ENCODE measurements at regions not wholly inside any gene's neighbourhood (a gene's known extent, or its start where the extent isn't known, plus 50 kb on each side); places are given as distances from the start of the nearest gene placed in this dataset.
"Not testable (repeated sequence)": the region's sequence is repeated elsewhere in the genome, so short reads cannot be mapped to it uniquely, and the experiment has no call there.

DNA sequence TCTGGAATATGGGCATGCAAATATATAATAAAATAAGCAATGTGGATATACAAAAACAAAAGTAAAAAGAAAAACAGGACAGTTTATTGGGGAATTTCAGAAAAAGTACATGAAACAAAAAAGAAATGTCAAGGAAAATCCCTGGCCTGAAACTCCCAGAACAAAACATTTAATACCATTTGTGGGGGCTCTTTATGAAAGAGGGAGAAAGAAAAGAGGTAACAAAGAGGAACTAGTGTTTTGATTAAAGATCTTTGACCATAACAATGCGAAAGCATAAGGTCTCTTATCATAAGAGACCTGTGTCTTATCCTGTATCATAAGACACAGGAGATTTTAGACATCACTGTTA, 88.6 kb upstream of the ARID1B start:
- no peak for DNase-seq

DNA sequence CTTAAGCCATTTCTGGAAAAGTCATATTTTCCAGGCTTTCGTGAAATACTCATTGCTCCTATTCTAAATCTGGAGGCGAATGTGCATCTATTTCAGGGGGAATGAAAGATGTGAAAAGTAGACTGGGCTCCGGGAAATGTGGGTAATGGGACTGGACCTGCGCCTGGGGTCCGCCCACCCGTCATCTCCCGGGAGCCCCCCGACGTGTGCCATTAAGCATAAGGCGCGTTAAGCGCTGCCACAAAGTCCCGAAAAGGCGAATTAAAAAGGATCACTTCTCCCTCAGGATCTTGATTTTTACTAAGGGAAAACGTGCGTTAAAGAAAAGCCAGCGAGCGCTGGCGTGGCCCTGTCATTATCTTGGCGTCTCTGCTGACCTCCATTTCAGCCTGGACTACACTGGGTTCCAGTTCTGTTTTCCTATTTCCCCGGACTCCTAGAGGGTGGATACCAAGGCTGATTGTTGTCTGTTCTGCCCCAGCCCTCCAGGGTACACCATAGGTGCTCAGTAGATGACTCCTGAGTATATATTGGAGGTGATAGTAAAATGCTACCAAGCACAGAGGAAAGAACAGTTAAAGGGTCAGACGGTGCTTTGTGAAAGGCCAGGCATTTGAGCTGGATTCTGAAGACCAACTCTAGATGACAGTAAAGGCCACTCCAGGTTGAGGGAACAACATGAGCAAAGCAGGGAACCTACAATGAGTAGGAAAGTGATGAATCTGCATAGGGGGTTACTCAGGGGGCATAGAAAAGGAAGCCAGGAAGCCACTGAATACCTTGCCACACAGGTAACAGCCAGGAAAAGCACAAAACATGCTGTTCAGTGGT, 89.2 kb upstream of the ARID1B start:
- peak; percentile 34 for DNase-seq

DNA sequence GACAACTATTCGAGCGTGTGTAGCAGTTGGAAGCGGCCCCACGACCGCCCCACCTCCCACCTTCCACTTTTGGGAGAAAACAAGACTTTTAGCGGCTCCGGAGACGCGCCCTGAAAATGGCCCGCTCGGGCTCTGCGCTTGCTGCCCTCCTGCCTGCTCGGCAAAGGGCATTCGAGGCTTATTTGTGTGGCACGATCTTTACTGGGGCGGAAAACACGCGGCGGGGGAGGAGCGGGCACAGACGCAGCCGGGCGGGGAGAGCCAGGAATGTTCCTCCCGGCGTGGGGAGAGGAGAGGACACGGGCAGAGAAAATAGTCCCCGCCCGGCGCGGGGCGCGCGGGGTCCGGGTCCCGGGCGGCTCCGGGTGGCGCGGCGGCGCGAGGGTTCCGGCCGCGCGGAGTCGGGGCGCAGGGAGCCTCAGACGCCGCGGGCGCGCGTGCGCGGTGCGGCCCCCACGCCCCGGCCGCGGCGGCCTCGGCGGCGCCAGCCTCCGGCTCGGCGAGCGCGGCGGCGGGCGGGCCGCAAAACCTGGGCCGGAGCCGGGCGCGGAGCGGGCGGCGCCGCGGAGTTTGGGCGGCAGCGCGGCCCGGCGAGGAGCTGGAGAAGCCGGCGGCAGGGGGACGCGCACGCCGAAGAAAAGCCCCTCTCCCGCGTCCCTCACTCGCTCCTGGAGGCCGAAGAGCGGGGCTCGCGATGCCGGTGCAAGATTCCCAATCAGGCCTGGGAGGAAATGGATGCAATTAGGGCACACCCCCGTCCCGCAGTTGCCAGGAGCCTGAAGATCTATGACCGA, 90.0 kb upstream of the ARID1B start:
- peak; percentile 87 for DNase-seq

DNA sequence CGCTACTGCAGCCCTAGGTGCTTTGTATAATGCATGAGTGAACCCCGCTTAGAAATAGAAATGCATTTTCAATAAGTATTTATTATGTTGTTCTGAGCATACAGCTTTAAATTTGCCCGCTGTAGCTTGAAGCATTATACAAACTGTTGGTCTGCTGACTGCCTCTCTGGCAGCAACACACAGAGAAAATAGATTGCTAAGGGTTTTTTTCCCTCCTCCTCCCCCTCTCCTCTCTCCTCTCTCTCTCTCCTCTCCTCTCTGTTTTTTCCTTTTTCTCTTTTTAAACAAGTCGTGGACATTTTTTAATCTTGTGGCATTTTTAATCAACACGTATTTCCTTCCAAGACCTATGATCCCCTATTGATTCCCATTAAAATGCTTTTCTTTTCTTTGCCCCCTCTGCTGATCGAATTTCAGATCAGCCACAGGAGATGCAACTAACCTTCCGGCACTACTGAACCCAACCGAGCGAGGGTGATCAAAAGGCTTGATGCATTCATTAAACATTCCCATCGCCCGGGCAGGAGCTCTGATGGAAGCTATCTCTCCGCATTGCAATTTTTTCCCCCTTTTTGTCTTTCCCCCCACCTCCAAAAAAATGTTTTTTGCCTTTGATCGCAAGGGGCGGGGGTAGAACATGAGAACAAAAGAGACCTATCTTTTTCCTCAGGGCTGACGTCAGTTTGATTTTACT, 90.7 kb upstream of the ARID1B start:
- peak; percentile 91 for DNase-seq

DNA sequence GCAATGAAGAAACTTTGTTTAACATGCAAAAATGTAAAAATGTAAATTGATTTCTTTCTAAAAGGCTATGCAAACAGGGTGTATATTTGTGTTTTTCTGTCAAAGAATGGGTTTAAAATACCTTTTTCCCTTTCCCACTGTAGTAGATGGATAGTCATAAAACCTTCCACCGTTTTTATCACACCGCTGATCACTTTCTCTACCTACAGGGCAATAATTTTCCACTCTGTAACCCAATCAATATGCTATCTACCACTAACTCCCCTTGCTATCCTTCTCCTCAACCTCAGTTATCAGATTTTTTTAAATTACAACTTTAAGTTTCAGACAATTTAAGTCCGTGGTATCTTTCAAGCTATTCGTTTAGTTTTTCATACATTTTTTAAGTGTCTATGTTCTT, 91.4 kb upstream of the ARID1B start:
- DNase-seq = no peak

DNA sequence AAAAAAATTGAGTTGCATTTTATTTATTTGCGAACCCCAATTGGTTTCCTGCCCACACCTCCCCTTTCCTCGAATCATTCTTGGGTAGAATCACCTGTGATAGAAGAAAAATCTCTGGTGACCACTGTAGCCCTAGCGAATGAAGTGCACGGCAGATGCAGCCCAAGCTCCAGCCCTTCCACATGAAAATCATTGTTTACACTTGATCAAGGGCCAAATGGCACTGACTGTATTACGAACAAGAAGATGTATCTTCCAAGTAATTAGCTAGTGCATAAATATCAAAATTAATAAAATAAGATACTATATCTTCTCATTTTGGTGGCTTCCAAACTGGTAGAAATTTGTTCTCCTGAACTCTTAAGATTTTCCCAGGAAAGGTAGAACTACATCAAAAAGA, 93.4 kb upstream of the ARID1B start:
- no peak for DNase-seq

DNA sequence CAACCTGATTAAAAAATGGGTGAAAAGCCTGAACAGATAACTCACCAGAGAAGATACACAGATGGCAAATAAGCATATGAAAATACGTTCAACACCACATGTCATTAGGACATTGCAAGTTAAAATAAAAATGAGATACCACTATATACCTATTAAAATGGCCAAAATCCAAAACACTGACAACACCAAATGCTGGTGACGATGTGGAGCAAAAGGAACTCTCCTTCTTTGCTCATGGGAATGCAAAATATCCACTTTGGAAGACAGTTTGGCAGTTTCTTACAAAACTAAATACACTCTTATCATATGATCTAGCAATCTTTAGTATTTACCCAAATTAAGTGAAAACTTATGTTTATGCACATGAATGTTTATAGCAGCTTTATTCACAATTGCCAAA, 100.5 kb upstream of the ARID1B start:
- DNase-seq = no peak

DNA sequence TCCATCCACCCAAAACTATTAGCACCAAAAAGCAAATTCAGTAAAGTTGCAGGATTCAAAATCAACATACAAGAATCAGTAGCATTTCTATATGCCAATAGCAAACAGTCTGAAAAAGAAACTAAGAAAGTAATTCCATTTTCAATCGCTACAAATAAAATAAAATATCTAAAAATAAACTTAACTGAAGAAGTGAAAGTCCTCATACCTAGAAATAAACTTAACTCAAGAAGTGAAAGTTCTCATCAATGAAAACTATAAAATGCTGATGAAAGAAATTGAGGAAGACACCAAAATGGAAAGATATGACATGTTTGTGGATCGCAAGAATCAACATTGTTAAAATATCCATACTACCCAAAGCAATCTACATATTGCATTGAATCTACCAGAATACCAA, 103.0 kb upstream of the ARID1B start:
- DNase-seq = no peak

DNA sequence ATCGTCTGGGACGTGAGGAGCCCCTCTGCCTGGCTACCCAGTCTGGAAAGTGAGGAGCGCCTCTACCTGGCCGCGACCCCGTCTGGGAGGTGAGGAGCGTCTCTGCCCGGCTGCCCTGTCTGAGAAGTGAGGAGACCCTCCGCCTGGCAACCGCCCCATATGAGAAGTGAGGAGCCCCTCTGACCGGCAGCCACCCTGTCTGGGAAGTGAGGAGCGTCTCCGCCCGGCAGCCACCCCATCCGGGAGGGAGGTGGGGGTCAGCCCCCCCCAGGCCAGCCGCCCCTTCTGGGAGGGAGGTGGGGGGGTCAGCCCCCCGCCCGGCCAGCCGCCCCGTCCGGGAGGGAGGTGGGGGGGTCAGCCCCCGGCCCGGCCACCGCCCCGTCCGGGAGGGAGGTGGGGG, 107.1 kb upstream of the ARID1B start:
- not testable (repeated sequence) for DNase-seq

DNA sequence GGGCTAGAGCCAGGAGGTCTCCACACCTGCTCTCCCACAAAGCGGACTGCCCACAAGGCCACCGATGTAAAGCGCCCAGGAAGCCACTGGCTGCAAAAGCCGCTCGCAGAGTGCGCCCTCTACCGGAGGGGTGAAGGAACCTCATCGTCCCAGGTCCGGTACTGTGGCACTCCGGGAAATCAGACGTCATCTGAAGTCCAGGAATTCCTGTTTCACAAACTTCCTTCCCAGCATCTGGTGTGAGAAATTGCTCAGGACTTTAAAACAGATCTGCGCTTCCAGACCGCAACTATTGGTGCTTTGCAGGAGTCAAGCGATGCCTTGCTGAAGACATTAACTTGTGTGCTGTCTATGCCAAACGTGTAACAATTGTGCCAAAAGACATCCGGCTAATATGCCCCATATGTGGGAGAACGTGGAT, 115.1 kb upstream of the ARID1B start:
- DNase-seq = peak; percentile 92

DNA sequence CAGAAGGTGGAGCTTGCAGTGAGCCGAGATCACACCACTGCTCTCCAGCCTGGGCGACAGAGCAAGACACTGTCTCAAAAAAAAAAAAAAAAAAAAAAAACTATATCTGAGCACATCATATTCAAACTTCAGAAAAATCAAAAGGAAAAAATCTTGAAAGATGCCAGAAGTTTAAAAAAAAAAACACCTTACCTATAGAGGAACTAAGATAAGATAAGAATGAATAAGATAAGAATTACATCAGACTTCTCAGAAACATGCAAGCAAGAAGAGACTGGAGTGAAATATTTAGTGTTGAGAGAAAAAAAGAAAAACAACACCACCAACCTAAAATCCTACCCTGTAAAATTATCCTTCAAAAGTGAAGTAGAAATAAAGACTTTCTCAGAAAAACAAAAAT, 116.8 kb upstream of the ARID1B start:
- DNase-seq = no peak

DNA sequence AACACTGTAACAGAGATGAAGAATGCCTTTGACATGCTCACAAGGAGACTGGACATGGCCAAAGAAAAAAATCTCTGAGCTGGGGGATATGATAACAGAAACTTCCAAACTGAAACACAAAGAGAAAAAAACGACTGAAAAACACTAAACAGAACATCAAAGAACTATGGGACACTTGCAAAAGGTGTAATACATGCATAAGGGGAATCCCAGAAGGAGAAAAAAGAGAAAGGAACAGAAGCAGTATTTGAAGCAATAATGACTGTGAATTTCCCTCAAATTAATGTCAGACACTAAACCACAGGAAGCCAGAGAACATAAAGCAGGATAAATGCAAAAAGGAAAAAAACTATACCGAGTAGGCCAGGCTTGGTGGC, 117.4 kb upstream of the ARID1B start:
- no peak for DNase-seq

DNA sequence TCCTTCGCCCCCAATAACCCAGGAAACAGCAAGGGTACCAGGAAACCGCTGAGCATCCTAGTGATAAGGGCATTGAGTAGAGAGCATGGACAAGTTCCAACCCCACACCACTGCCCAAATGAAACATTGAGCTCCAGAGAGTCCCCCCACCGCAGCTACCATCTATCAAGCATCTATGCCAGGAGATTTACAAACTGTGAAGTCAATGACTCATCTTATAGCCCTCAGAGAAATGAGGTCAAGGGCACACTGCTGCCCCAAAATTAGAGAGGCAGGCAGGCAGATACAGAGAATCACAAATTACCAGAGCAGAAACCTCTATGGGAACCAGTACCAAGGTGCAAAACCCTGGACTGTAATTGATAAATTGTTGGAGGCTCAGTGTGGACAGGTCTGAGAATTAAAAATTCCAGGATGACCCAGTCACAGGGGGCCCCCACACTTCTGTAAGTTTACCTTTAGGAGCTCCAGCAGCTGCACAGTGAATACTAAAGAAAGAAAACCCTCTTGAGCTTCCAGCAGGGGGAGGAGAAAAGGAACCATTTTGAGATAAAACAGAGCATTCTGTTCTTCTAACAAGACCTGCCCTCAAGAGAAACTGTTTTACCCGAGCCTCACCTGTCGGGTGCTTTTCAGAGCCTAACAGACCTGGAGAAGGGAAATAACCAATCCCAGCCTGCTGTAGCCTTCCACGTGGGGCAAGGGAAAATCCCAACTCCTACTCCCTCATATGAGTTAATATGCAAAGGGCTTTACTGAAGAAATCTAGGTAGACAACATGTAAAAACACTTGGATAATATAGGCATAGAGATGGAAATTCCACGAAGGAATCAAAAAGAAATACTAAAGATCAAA, 118.0 kb upstream of the ARID1B start:
- DNase-seq = peak; percentile 15

DNA sequence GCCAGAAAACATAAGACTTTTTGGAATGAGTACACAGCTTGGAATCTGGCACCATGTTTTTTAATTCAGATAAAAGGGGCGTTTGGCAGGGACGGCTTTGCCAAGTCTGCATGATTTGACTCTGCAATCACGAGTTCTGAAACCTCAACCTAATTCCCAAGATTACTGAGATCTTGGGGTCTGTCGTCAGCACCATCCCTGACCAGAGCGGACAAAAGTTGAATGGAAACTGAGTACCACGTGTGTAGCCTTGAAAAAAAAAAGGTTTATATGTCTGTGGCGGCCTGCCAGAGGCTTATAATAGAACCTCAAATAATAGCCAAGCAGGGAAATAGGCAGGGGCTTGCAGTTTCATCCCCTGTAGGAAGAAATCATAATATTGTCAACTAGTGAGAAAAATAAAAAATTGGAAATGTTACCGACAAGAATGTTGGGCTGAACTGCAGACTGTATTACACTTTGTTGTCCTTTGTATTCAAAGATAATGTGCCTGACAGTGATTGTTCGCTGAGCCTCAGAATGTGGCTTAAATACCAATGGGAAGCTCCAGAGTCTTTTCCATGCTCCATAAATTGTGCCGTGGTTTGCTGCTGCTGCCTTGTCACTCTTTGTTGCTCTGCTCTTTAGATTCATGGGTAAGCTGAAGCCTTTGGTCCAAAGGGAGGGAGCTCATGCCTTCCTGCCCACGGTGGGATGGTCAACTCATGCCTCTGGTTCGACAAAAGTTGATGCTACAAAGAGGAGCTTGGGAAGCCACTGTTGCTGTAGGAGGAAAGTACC, 118.8 kb upstream of the ARID1B start:
- peak; percentile 90 for DNase-seq

DNA sequence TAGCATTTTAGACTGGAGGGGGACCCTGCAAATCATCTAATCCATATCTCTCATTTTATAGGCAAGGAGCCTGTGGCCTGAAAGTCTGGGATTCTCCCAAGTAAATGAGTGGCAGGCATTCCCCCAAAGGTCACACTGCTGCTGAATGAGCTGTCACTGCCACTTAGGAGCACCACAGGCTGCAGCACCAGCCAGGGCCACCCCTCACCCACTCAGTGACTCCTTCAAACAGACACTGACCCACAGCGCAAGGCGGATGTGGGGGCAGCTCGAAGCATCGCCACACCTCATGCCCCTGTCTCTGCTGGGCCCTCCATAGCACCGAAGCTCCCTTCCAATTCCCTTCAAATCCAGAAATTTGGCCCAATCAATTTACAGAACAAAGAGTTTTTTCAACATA, 119.9 kb upstream of the ARID1B start:
- DNase-seq = no peak

DNA sequence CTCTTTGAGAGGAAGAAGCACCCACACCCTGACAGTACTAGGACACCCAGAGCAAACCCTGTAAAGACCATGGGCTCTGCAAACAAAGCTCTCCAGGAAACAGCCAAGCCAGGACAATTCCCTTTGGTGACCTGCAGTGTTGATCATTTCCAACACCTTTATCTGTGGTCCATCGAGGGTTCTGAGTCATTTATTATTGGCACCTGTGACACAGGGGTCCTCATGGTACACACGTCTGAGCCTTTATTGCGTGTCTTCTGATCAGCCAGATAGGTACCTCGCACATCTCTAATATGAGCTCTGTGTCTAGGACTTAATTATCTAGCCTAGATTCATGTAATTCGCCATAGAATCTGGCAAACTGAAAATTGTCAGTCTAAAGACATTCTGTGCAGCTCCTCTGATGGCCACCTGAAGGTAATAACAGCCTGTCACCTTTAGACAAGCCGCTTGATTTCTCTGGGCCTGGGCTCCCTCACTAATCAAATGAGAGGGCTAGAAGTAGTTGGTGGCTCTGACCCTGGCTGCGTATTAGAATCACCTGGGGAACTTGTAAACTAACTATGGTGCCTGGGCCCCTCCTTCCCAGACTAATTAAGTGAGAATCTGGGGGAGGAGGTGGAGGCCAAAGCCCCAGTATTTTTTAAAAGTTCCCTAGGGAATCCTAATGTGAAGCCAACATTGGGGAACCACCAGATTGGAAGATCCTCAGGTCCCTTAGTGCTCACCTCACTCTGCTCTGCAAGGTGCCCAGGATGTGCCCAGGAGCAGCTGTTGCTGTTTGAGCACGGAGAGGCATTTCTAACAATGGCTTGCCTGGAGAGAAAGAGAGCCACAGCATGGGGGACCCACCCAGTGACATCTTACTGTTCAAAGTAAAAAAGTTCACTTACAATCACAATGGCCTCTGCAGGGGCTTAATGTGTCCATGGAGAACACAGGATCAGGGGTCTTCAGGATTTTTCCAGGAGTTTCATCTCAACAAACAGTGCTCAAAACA, 122.0 kb upstream of the ARID1B start:
- DNase-seq = no peak

DNA sequence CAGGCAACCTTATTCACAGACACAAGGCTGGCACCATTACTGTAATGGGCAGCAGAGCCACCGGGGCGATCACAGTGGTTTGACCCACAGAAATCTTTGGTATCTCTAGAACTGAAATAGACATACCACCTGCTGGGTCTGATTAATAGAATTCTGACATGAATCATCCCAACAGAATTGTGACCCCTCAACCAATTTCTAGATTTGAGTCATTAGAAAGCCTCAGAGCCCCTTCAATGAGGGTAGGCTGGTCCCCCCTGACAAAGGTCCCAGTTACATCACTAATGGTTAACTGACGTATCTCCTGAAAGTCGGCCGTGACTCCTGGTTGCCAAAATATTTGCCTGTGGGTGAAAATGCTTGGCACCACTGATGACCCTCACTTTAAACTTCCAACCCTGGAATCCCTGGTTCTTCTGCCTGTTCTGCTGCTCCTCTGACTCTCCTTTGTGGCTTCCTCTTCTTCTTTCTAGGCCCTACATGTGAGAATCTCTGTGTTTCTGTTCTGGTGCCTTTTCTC, 124.9 kb upstream of the ARID1B start:
- no peak for DNase-seq

DNA sequence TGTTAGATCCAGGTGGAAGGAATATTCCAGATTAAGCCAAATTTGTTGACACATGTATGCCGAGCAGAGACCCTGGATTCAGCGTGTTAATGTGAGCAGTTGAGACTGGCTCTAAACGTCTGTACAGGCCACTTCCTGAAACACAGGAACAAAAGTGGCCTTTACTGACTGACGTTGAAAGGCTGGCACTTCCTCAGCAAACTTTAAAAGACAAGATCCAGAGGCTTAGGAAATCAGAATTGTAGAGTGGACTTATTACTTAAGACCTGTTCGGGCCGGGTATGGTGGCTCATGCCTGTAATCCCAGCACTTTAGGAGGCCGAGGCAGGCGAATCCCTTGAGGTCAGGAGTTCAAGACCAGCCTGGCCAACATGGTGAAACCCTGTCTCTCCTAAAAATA, 125.7 kb upstream of the ARID1B start:
- no peak for DNase-seq

DNA sequence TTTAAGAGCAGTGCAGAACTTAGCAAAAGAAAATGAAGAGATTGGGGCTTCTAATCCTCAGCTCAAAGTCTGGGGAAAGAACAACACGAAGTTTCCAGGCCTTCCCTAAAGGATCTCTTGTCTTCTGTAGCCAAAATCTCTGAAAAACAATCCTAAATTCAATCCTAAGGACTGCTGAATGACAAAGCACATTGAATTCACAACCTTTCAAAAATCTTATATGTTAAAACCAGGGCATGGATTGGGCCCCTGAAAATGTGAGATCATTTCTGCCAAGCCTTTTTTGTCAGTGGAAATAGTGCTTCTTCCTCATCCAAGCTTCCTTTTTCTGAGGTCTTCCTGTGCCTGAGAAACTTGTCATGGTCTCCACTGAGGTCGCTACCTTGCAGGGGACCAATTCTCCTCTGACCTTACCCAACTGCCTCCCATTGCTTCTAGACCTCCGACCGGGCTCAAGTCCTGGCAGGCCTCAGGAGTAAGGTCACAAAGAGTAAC, 126.2 kb upstream of the ARID1B start:
- no peak for DNase-seq

DNA sequence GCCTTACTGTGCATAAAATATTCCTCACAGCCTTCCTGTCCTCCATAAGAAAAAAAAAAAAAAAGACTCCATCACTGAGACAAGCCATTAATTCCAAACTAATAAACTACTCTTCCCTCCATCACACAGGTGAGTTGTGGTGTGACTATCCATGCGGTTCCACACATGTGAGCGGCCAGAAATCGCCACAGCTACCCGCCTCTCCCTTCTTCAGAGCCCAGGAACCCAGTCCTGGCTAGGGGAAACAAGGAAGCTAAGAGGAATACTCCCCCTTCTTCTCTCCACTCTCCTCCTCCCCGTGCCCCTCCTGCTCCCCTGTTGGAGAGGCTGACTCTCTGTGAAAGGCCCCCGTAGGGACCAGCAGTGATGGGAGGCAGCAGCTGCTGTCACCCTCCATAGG, 128.6 kb upstream of the ARID1B start:
- no peak for DNase-seq

All from fibroblast of skin of right biceps (primary cell).